Astrocyte of the cerebellum (primary cell): ENCODE measurements at regions not wholly inside any gene's neighbourhood (a gene's known extent, or its start where the extent isn't known, plus 50 kb on each side); places are given as distances from the start of the nearest gene placed in this dataset.

ENCODE experiments used
- DNase-seq: peaks from one replicate; pipeline ENCODE4 v3.0.0-alpha.2; 2011; ENCODE audit warnings: low read depth
- H3K4me3 ChIP-seq: 2 replicates; pipeline ENCODE4 v1.5.1; 2011; ENCODE audit warnings: mild to moderate bottlenecking, low read depth, low read length, moderate library complexity
- CTCF ChIP-seq: IDR thresholded peaks from 2 replicates; pipeline ENCODE4 v1.5.1; 2012; ENCODE audit warnings: low read length, low read depth, moderate library complexity, mild to moderate bottlenecking; ENCODE audit errors: missing control alignments
- in situ Hi-C: cut with HindIII; loops from 2 replicates; pipeline ENCODE4 v1.10.0; 2017; ENCODE audit warnings: low sequenced_read_pairs

DNA sequence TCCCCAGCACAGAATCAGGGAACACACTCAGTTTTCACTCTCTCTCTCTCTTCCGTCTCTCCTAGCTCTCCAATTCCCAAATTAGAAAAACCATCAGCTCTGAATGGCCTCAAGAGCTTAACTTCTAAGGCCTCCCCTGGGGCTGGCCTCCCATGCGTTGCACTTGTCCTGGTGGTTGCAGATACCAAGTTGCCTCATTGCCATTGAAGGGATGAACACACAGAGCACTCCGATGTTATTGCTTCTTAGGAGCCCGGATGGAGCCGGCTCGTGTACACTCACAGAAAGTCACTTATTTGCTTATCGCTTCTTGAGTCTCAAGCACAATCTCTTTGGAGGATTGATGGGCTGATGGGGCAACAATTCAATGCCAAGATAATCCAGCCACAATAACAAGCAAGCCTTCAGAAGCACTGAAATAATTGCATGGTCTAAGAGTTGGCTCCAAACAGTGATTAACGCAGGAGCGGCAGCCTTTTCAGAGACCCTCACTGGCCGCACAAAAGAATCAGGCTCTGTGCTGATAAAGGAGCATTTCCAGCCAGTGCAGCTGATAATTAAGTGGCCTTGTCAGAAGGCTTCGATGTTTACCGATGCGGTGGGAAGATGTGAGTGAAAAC, 175.8 kb upstream of the TMEM132C start:
- no peak for TF ChIP-seq CTCF
- in situ Hi-C loops, result no loop called here
- DNase-seq, result no peak
- H3K4me3 ChIP-seq, result no peak overlapping the region

DNA sequence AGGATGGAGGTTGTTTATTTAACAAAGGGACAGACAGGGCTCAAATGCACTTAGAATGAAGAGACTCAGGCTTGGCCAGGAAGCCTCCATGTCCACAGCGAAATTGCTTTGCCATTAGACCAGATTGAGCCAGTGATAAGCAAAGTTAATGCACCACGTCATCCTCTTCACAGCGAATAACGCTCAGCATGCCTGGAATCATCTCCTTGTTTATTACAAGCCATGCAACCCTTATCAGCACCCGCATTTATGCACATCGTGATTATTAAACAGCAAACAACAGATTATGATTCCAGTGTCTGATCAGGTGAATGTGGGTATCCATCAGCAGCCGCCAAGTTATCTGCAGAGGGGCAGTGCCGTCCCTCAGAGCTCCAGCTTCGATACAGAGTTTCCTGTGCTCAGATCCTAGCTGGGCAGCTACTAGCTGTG, 175.0 kb upstream of the TMEM132C start:
- DNase-seq, result no peak
- TF ChIP-seq CTCF, result no peak
- in situ Hi-C loops, result no loop called here
- H3K4me3 ChIP-seq, result no peak overlapping the region

DNA sequence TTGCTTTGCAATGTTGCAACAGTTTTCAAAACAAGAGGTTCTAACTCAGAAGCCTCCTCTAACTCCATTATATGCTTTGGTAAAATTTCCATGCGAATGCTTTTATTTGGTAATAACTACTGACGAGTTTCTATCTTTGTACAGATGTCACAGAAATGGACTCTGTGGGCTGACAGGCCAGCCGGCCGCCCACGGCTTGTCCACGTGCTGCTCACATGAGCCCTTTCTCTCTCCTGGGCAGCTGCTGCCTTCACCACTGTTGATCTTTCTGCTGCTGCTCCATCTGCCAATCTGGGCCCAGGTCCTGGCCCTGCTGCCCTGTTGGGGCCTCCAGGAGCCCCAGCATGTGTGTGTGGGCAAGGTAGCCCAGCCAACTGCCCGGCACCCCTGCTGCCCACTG, 168.2 kb upstream of the TMEM132C start:
- no peak for DNase-seq
- no peak overlapping the region for H3K4me3 ChIP-seq
- in situ Hi-C loops, result no loop called here
- no peak for TF ChIP-seq CTCF

GRCh38 chr12:128103152-128103551, 163.8 kb upstream of the TMEM132C start:
- H3K4me3 ChIP-seq, result no peak overlapping the region
- TF ChIP-seq CTCF, result no peak
- no peak for DNase-seq
- in situ Hi-C loops, result no loop called here

- no peak for DNase-seq
- in situ Hi-C loops, result no loop called here
- no peak overlapping the region for H3K4me3 ChIP-seq
- TF ChIP-seq CTCF, result no peak
These were observed 157.7 kb upstream of the TMEM132C start for GRCh38 chr12:128109236-128109635.

- H3K4me3 ChIP-seq, result no peak overlapping the region
- TF ChIP-seq CTCF, result no peak
- no peak for DNase-seq
- in situ Hi-C loops, result no loop called here
These were observed 157.3 kb upstream of the TMEM132C start for GRCh38 chr12:128109636-128110035.

DNA sequence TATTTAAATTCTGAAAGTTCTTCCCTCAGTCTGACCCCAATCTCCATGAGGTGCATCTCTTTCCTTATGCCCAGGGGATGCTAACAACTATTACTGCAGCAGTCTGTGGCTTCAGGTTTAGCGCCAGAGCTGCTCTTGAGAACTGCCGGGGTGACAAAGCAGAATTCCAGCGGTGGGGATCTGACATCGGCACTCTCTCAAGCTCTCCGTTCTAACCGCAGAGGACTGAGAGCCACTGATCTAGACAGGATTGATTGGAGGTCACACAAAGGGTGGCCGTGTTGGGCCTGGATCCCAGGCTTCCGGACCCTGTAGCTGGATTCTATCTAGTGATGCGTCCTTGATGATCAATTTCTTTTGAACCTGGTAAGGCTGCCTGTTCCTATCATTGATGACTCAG, 155.6 kb upstream of the TMEM132C start:
- DNase-seq, result no peak
- in situ Hi-C loops, result no loop called here
- TF ChIP-seq CTCF, result no peak
- H3K4me3 ChIP-seq, result no peak overlapping the region
